ENCODE measurements at regions not wholly inside any gene's neighbourhood (a gene's known extent, or its start where the extent isn't known, plus 50 kb on each side); places are given as distances from the start of the nearest gene placed in this dataset.

- H3K4me3 ChIP-seq: no peak overlapping the region
- H3K4me1 ChIP-seq: peaks cover 0 to under 1% (median under 1%) of the 10 kb centered on the region in 4 donors
- H3K27me3 ChIP-seq: no peaks in the 10 kb centered on the region
- intact Hi-C loops (cut with DNase I): no loop called here
- TF ChIP-seq POLR2A (IDR thresholded peaks at IDR 0.05; ENCODE audit: low read depth) (no peak), EP300 (IDR thresholded peaks at IDR 0.05) (no peak), POLR2AphosphoS5 (IDR thresholded peaks at IDR 0.05) (no peak), CTCF (IDR thresholded peaks at IDR 0.05) (no peak)
- DNase-seq (ENCODE audit: extremely low spot score): no peak
- no peaks in the 10 kb centered on the region for H3K36me3 ChIP-seq
- peaks cover 0 to 5% (median 0%) of the 10 kb centered on the region in 4 donors for H3K9me3 ChIP-seq
- no peak overlapping the region for H3K27ac ChIP-seq (replicated peaks in 1 of 4)
- WGBS: 78% methylated on average over 3 of the region's 3 CpGs
Measured at GRCh38 chr6:4653141-4653540, 123.1 kb upstream of the CDYL start.

GRCh38 chr6:4651831-4652467 lies 124.3 kb upstream of the CDYL start:
- TF ChIP-seq CTCF (IDR thresholded peaks at IDR 0.05) (no peak), EP300 (IDR thresholded peaks at IDR 0.05) (no peak), POLR2AphosphoS5 (IDR thresholded peaks at IDR 0.05) (no peak), POLR2A (IDR thresholded peaks at IDR 0.05; ENCODE audit: low read depth) (no peak)
- DNase-seq (ENCODE audit: extremely low spot score): no peak
- Histone ChIP-seq H3K36me3 (no peaks in the 10 kb centered on the region), H3K4me1 (peaks cover 7 to 13% (median 11%) of the 10 kb centered on the region in 4 donors), H3K4me3 (no peak overlapping the region), H3K27me3 (no peaks in the 10 kb centered on the region), H3K9me3 (peaks cover 0 to 5% (median 0%) of the 10 kb centered on the region in 4 donors), H3K27ac (replicated peaks in 1 of 4) (no peak overlapping the region)
- 92% methylated on average over 1 of the region's 1 CpG for WGBS
- intact Hi-C loops (cut with DNase I): no loop called here

- Histone ChIP-seq H3K27ac (replicated peaks in 1 of 4) (no peak overlapping the region), H3K4me1 (peaks cover 8 to 15% (median 13%) of the 10 kb centered on the region in 4 donors), H3K36me3 (no peaks in the 10 kb centered on the region), H3K27me3 (no peaks in the 10 kb centered on the region), H3K9me3 (peaks cover 0 to 5% (median 0%) of the 10 kb centered on the region in 4 donors), H3K4me3 (no peak overlapping the region)
- 71% methylated on average over 3 of the region's 3 CpGs for WGBS
- TF ChIP-seq EP300 (IDR thresholded peaks at IDR 0.05) (no peak), CTCF (IDR thresholded peaks at IDR 0.05) (no peak), POLR2A (IDR thresholded peaks at IDR 0.05; ENCODE audit: low read depth) (no peak), POLR2AphosphoS5 (IDR thresholded peaks at IDR 0.05) (no peak)
- intact Hi-C loops (cut with DNase I): loop anchor here (5.0 kb wide), 1 partner anchor 128 kb away; the partner anchor contains the start of gene CDYL
- no peak for DNase-seq (ENCODE audit: extremely low spot score)
Measured at GRCh38 chr6:4649728-4650127, 126.5 kb upstream of the CDYL start.

GRCh38 chr6:4647414-4648365 lies 128.5 kb upstream of the CDYL start:
- WGBS: 13% methylated on average over 19 of the region's 22 CpGs
- TF ChIP-seq POLR2AphosphoS5 (IDR thresholded peaks at IDR 0.05) (peak; percentile 79 to 95), POLR2A (IDR thresholded peaks at IDR 0.05; ENCODE audit: low read depth) (no peak)
- H3K4me1 ChIP-seq: peaks cover 8 to 15% (median 13%) of the 10 kb centered on the region in 4 donors
- peak overlapping the region; percentile 41 to 50 (median 48) for H3K4me3 ChIP-seq
- peaks cover 0 to 5% (median 0%) of the 10 kb centered on the region in 4 donors for H3K9me3 ChIP-seq
- H3K27ac ChIP-seq (replicated peaks in 1 of 4): peak overlapping the region in 3 of 4 donors; percentile 54 to 57 (median 54)
- intact Hi-C loops (cut with DNase I): loop anchor here (5.0 kb wide), 1 partner anchor 130 kb away; the partner anchor contains the start of gene CDYL
- no peaks in the 10 kb centered on the region for H3K36me3 ChIP-seq
- no peaks in the 10 kb centered on the region for H3K27me3 ChIP-seq
- DNase-seq (ENCODE audit: extremely low spot score): peak; percentile 92
